ENCODE measurements at regions not wholly inside any gene's neighbourhood (a gene's known extent, or its start where the extent isn't known, plus 50 kb on each side); places are given as distances from the start of the nearest gene placed in this dataset.

- no peaks in the 10 kb centered on the region for H3K4me1 ChIP-seq
- H3K4me3 ChIP-seq: no peak overlapping the region
- WGBS, 2 donors: 30 to 69% methylated on average over 2 of the region's 2 CpGs
- FAIRE-seq: no peak
- intact Hi-C loops (cut with DNase I): no loop called here
- H3K36me3 ChIP-seq: no peaks in the 10 kb centered on the region
- no peak for TF ChIP-seq CTCF (IDR thresholded peaks at IDR 0.05)
- no peaks in the 10 kb centered on the region for H3K9me3 ChIP-seq
- no peak overlapping the region for H3K27ac ChIP-seq
- DNase-seq: no peak
- no peaks in the 10 kb centered on the region for H3K27me3 ChIP-seq
- no peak for ATAC-seq
These were observed 950.8 kb upstream of the SLC39A10 start for GRCh38 chr2:194706179-194706578.

GRCh38 chr2:194705398-194705797 lies 951.6 kb upstream of the SLC39A10 start:
- no peak for FAIRE-seq
- Histone ChIP-seq H3K4me1 (no peaks in the 10 kb centered on the region), H3K9me3 (no peaks in the 10 kb centered on the region), H3K36me3 (no peaks in the 10 kb centered on the region), H3K27ac (no peak overlapping the region), H3K27me3 (no peaks in the 10 kb centered on the region), H3K4me3 (no peak overlapping the region)
- WGBS, 2 donors: 36 to 47% methylated on average over 2 of the region's 2 CpGs
- intact Hi-C loops (cut with DNase I): no loop called here
- TF ChIP-seq CTCF (IDR thresholded peaks at IDR 0.05): no peak
- DNase-seq: no peak
- ATAC-seq: no peak

- TF ChIP-seq CTCF (IDR thresholded peaks at IDR 0.05): no peak
- Histone ChIP-seq H3K9me3 (no peaks in the 10 kb centered on the region), H3K27me3 (no peaks in the 10 kb centered on the region), H3K36me3 (no peaks in the 10 kb centered on the region), H3K4me3 (no peak overlapping the region), H3K4me1 (no peaks in the 10 kb centered on the region), H3K27ac (no peak overlapping the region)
- ATAC-seq (no peak), FAIRE-seq (no peak), DNase-seq (no peak)
- intact Hi-C loops (cut with DNase I): no loop called here
These were observed 956.3 kb upstream of the SLC39A10 start for GRCh38 chr2:194700726-194701125.

- no peak overlapping the region for H3K27ac ChIP-seq
- no peaks in the 10 kb centered on the region for H3K36me3 ChIP-seq
- WGBS, 2 donors: 40 to 53% methylated on average over 3 of the region's 3 CpGs
- ATAC-seq (no peak), DNase-seq (no peak), FAIRE-seq (no peak)
- H3K9me3 ChIP-seq: no peaks in the 10 kb centered on the region
- no peaks in the 10 kb centered on the region for H3K27me3 ChIP-seq
- TF ChIP-seq CTCF (IDR thresholded peaks at IDR 0.05): no peak
- no peak overlapping the region for H3K4me3 ChIP-seq
- H3K4me1 ChIP-seq: no peaks in the 10 kb centered on the region
- intact Hi-C loops (cut with DNase I): no loop called here
These were observed 956.9 kb upstream of the SLC39A10 start for GRCh38 chr2:194700116-194700515.

- intact Hi-C loops (cut with DNase I): no loop called here
- no peak for DNase-seq
- 43 to 61% methylated on average over 3 of the region's 3 CpGs for WGBS, 2 donors
- no peaks in the 10 kb centered on the region for H3K27me3 ChIP-seq
- no peaks in the 10 kb centered on the region for H3K9me3 ChIP-seq
- FAIRE-seq: no peak
- no peaks in the 10 kb centered on the region for H3K4me1 ChIP-seq
- no peak overlapping the region for H3K27ac ChIP-seq
- ATAC-seq: no peak
- TF ChIP-seq CTCF (IDR thresholded peaks at IDR 0.05): no peak
- no peaks in the 10 kb centered on the region for H3K36me3 ChIP-seq
- H3K4me3 ChIP-seq: no peak overlapping the region
These were observed 959.0 kb upstream of the SLC39A10 start for GRCh38 chr2:194698012-194698411.
